CD14-positive monocyte (primary cell): ENCODE measurements at regions not wholly inside any gene's neighbourhood (a gene's known extent, or its start where the extent isn't known, plus 50 kb on each side); places are given as distances from the start of the nearest gene placed in this dataset.

Experiments
- DNase-seq, 3 donors: peaks; one replicate each; pipeline ENCODE4 v3.0.0-alpha.2; 2011 to 2022
- H2AFZ ChIP-seq: 2 replicates; pipeline ENCODE4 v1.6.0; 2012; ENCODE audit warnings: mild to moderate bottlenecking, low read depth, low read length, inconsistent platforms; ENCODE audit not compliant: insufficient read depth, poor library complexity, severe bottlenecking
- H3K27ac ChIP-seq, 2 donors: 1 replicate in 1 of 2; 2 replicates in 1 of 2; pipeline ENCODE4 v1.5.1; 2012 to 2013; ENCODE audit warnings: low read length in 2 of 2, control low read depth in 1 of 2, inconsistent platforms in 1 of 2, low read depth in 1 of 2, mild to moderate bottlenecking in 1 of 2
- H3K27me3 ChIP-seq, 2 donors: one replicate each; pipeline versions ENCODE4 v1.6.0 to v1.6.1; 2011 to 2013; ENCODE audit warnings: low read length in 2 of 2; ENCODE audit not compliant: control insufficient read depth in 2 of 2, insufficient read depth in 2 of 2
- H3K36me3 ChIP-seq, 2 donors: replicated peaks in 1 of 2; 1 replicate in 1 of 2; 2 replicates in 1 of 2; pipeline versions ENCODE4 v1.5.1 to v1.6.1; 2012 to 2013; ENCODE audit warnings: low read length in 2 of 2, control low read depth in 1 of 2, inconsistent platforms in 1 of 2, mild to moderate bottlenecking in 1 of 2; ENCODE audit not compliant: insufficient read depth in 2 of 2, control insufficient read depth in 1 of 2
- H3K4me1 ChIP-seq, 2 donors: 1 replicate in 1 of 2; 2 replicates in 1 of 2; pipeline versions ENCODE4 v1.5.1 to v1.6.1; 2012 to 2013; ENCODE audit warnings: low read length in 2 of 2, control low read depth in 1 of 2, inconsistent platforms in 1 of 2, mild to moderate bottlenecking in 1 of 2, moderate library complexity in 1 of 2; ENCODE audit not compliant: insufficient read depth in 2 of 2, control insufficient read depth in 1 of 2
- H3K4me2 ChIP-seq: replicated peaks from 2 replicates; pipeline ENCODE3; 2012; ENCODE audit warnings: low read length, moderate library complexity, mild to moderate bottlenecking; ENCODE audit not compliant: poor library complexity, severe bottlenecking; ENCODE audit errors: extremely low read depth
- H3K4me3 ChIP-seq, 3 experiments: fragments of 200-600 bp in 1 of 3; sonication (generic) in 1 of 3; replicated peaks in 1 of 3; 1 replicate in 2 of 3; 2 replicates in 1 of 3; pipeline ENCODE4 v1.5.1; 2011 to 2013; ENCODE audit warnings: low read length in 3 of 3, mild to moderate bottlenecking in 3 of 3, control low read depth in 2 of 3, low read depth in 2 of 3, inconsistent platforms in 1 of 3, moderate library complexity in 1 of 3
- H3K79me2 ChIP-seq: 2 replicates; pipeline ENCODE4 v1.6.0; 2012; ENCODE audit warnings: mild to moderate bottlenecking, control low read depth, inconsistent platforms, low read length, moderate library complexity; ENCODE audit not compliant: insufficient read depth
- H3K9ac ChIP-seq: 2 replicates; pipeline ENCODE4 v1.6.0; 2017; ENCODE audit warnings: low read length, mild to moderate bottlenecking; ENCODE audit not compliant: insufficient read depth, poor library complexity, severe bottlenecking
- H3K9me3 ChIP-seq, 2 donors: replicated peaks in 1 of 2; 1 replicate in 1 of 2; 2 replicates in 1 of 2; pipeline versions ENCODE4 v1.5.1 to v1.6.1; 2012 to 2013; ENCODE audit warnings: low read length in 2 of 2, control low read depth in 1 of 2; ENCODE audit not compliant: control insufficient read depth in 1 of 2, insufficient read depth in 1 of 2
- H4K20me1 ChIP-seq: 2 replicates; pipeline ENCODE4 v1.6.0; 2012; ENCODE audit warnings: mild to moderate bottlenecking, low read length, control low read depth, moderate library complexity; ENCODE audit not compliant: insufficient read depth
- H3K27ac Mint-ChIP-seq, 7 donors: one replicate each; pipeline ENCODE4 v1.8.0; 2020; ENCODE audit warnings: mild to moderate bottlenecking in 7 of 7, mixed read lengths in 7 of 7, moderate library complexity in 6 of 7, inconsistent platforms in 2 of 7
- H3K27me3 Mint-ChIP-seq, 3 donors: one replicate each; pipeline ENCODE4 v1.8.0; 2021 to 2022; ENCODE audit warnings: low read depth in 3 of 3, mild to moderate bottlenecking in 3 of 3, mixed read lengths in 3 of 3, moderate library complexity in 3 of 3, inconsistent platforms in 1 of 3
- H3K36me3 Mint-ChIP-seq, 2 donors: one replicate each; pipeline ENCODE4 v1.8.0; 2020; ENCODE audit warnings: mixed read lengths in 2 of 2, inconsistent platforms in 1 of 2, mild to moderate bottlenecking in 1 of 2
- H3K4me1 Mint-ChIP-seq: one replicate; pipeline ENCODE4 v1.8.0; 2020; ENCODE audit warnings: mild to moderate bottlenecking, mixed read lengths
- H3K4me3 Mint-ChIP-seq, 2 donors: one replicate each; pipeline ENCODE4 v1.8.0; 2020; ENCODE audit warnings: mild to moderate bottlenecking in 2 of 2, mixed read lengths in 2 of 2, moderate library complexity in 1 of 2
- H3K9me3 Mint-ChIP-seq, 7 donors: one replicate each; pipeline ENCODE4 v1.8.0; 2020 to 2022; ENCODE audit warnings: mixed read lengths in 7 of 7, mild to moderate bottlenecking in 6 of 7, moderate library complexity in 6 of 7, inconsistent platforms in 2 of 7
- CTCF ChIP-seq: fragments of 200-600 bp; IDR thresholded peaks from one replicate; pipeline ENCODE4 v1.8.0; 2022; ENCODE audit warnings: antibody characterized with exemption, mild to moderate bottlenecking
- WGBS: methylation state at CpG from one replicate; pipeline ENCODE4 v1.1.5; 2013; ENCODE audit warnings: missing lambda C conversion rate; ENCODE audit not compliant: insufficient coverage; 5-methylcytosine and 5-hydroxymethylcytosine counted together
- intact Hi-C, 2 donors: fragments of 100-400 bp; cut with micrococcal nuclease; formaldehyde crosslinking; loops; one replicate each; pipeline versions ENCODE4 v1.15.0 to v1.15.1; 2023

- Mint-ChIP-seq H3K9me3 (peaks cover 0 to 10% (median 2%) of the 10 kb centered on the region in 7 donors), H3K36me3 (no peaks in the 10 kb centered on the region), H3K27ac (no peak overlapping the region), H3K4me1 (no peaks in the 10 kb centered on the region), H3K4me3 (no peak overlapping the region), H3K27me3 (peaks cover 0 to 2% (median 2%) of the 10 kb centered on the region in 3 donors)
- Histone ChIP-seq H3K9me3 (peaks cover 0 to 18% of the 10 kb centered on the region in 2 donors), H3K27me3 (no peaks in the 10 kb centered on the region), H3K4me2 (no peak overlapping the region), H3K4me1 (no peaks in the 10 kb centered on the region), H2AFZ (no peak overlapping the region), H3K4me3 (no peak overlapping the region), H3K79me2 (no peaks in the 10 kb centered on the region), H3K9ac (no peak overlapping the region), H4K20me1 (no peaks in the 10 kb centered on the region), H3K36me3 (no peaks in the 10 kb centered on the region), H3K27ac (no peak overlapping the region)
- TF ChIP-seq CTCF = no peak
- intact Hi-C loops = no loop called here
- no peak for DNase-seq
- 100% methylated on average over 1 of the region's 3 CpGs for WGBS
These were observed 72.0 kb upstream of the INTU start for GRCh38 chr4:127560755-127561154.

- peaks cover 0 to 7% (median 1%) of the 10 kb centered on the region in 3 donors for H3K27me3 Mint-ChIP-seq
These were observed 58.1 kb upstream of the INTU start for GRCh38 chr4:127574643-127575042.

More at GRCh38 chr4:127574643-127575042, 58.1 kb upstream of the INTU start:
- no peaks in the 10 kb centered on the region for H3K4me1 Mint-ChIP-seq
- H3K9me3 ChIP-seq = peaks cover 0 to under 1% of the 10 kb centered on the region in 2 donors
- 73% methylated on average over 1 of the region's 2 CpGs for WGBS
- H3K9ac ChIP-seq = no peak overlapping the region
- TF ChIP-seq CTCF = no peak
- H3K36me3 Mint-ChIP-seq = no peaks in the 10 kb centered on the region
- H3K79me2 ChIP-seq = no peaks in the 10 kb centered on the region
- H4K20me1 ChIP-seq = no peaks in the 10 kb centered on the region
- H3K27me3 ChIP-seq = peaks cover 0 to 5% of the 10 kb centered on the region in 2 donors
- H3K4me3 ChIP-seq = no peak overlapping the region
- H3K27ac Mint-ChIP-seq = no peak overlapping the region
- no peak overlapping the region for H3K27ac ChIP-seq
- no peak overlapping the region for H2AFZ ChIP-seq
- H3K4me2 ChIP-seq = no peak overlapping the region
- intact Hi-C loops = no loop called here
- no peak overlapping the region for H3K4me3 Mint-ChIP-seq
- no peaks in the 10 kb centered on the region for H3K36me3 ChIP-seq
- DNase-seq = no peak
- H3K9me3 Mint-ChIP-seq = peaks cover 0 to 4% (median 1%) of the 10 kb centered on the region in 7 donors
- no peaks in the 10 kb centered on the region for H3K4me1 ChIP-seq
